HG02973 (cell line): ENCODE measurements at regions not wholly inside any gene's neighbourhood (a gene's known extent, or its start where the extent isn't known, plus 50 kb on each side); places are given as distances from the start of the nearest gene placed in this dataset.

ENCODE experiments used
- ATAC-seq: cut with Tn5 transposase; IDR thresholded peaks from one replicate; pipeline ENCODE4 v1.9.1; 2021; ENCODE audit warnings: moderate library complexity; ENCODE audit not compliant: unreplicated experiment

GRCh38 chr2:37588316-37588777 is 83.1 kb downstream of the CDC42EP3 start:
- no peak for ATAC-seq

- no peak for ATAC-seq
Observed at GRCh38 chr2:37589298-37589697, 82.1 kb downstream of the CDC42EP3 start.

GRCh38 chr2:37590119-37590571 is 81.3 kb downstream of the CDC42EP3 start:
- ATAC-seq: no peak
